Mesenchymal stem cell (in vitro differentiated cells and primary cell): ENCODE measurements at regions not wholly inside any gene's neighbourhood (a gene's known extent, or its start where the extent isn't known, plus 50 kb on each side); places are given as distances from the start of the nearest gene placed in this dataset.
"Not testable (repeated sequence)": the region's sequence is repeated elsewhere in the genome, so short reads cannot be mapped to it uniquely, and the experiment has no call there.

Experiments used
- DNase-seq: peaks from one replicate; pipeline ENCODE4 v3.0.0-alpha.2; 2013
- H2AFZ ChIP-seq: one replicate; pipeline ENCODE4 v1.6.1; 2013; ENCODE audit warnings: low read depth, mild to moderate bottlenecking, control low read depth, inconsistent platforms, low read length, moderate library complexity
- H2AK5ac ChIP-seq: 2 replicates; pipeline ENCODE4 v1.6.1; 2013; ENCODE audit warnings: low read length, moderate library complexity, mild to moderate bottlenecking, inconsistent platforms; ENCODE audit not compliant: severe bottlenecking
- H2BK120ac ChIP-seq: one replicate; pipeline ENCODE4 v1.6.1; 2013; ENCODE audit warnings: low read depth, mild to moderate bottlenecking, inconsistent platforms, low read length, moderate library complexity
- H2BK12ac ChIP-seq, 2 experiments: one replicate each; pipeline ENCODE4 v1.6.1; 2013; ENCODE audit warnings: inconsistent platforms in 2 of 2, low read length in 2 of 2, mild to moderate bottlenecking in 2 of 2, moderate library complexity in 2 of 2, control low read depth in 1 of 2
- H2BK15ac ChIP-seq: one replicate; pipeline ENCODE4 v1.6.1; 2013; ENCODE audit warnings: mild to moderate bottlenecking, low read depth, inconsistent platforms; ENCODE audit not compliant: poor library complexity, severe bottlenecking
- H2BK5ac ChIP-seq: 2 replicates; pipeline ENCODE4 v1.6.1; 2013; ENCODE audit warnings: low read depth, mild to moderate bottlenecking, low read length, control low read depth, inconsistent platforms; ENCODE audit not compliant: poor library complexity, severe bottlenecking
- H3K14ac ChIP-seq, 2 experiments: one replicate each; pipeline ENCODE4 v1.6.1; 2013; ENCODE audit warnings: inconsistent platforms in 2 of 2, low read length in 2 of 2, control low read depth in 1 of 2, mild to moderate bottlenecking in 1 of 2, moderate library complexity in 1 of 2
- H3K18ac ChIP-seq, 2 experiments: one replicate each; pipeline ENCODE4 v1.6.1; 2013; ENCODE audit warnings: inconsistent platforms in 2 of 2, low read length in 2 of 2, control low read depth in 1 of 2, low read depth in 1 of 2, mild to moderate bottlenecking in 1 of 2
- H3K23ac ChIP-seq, 2 experiments: one replicate each; pipeline ENCODE4 v1.6.1; 2013; ENCODE audit warnings: inconsistent platforms in 2 of 2, low read length in 2 of 2, mild to moderate bottlenecking in 2 of 2, moderate library complexity in 2 of 2, control low read depth in 1 of 2
- H3K27ac ChIP-seq: 2 replicates; pipeline ENCODE4 v1.5.1; 2013; ENCODE audit warnings: mild to moderate bottlenecking, moderate library complexity, low read length, control low read depth, inconsistent platforms; ENCODE audit not compliant: poor library complexity, severe bottlenecking
- H3K27me3 ChIP-seq, 2 experiments: 2 replicates each; pipeline versions ENCODE4 v1.6.1 to v1.7.0; 2013; ENCODE audit warnings: low read length in 2 of 2, mild to moderate bottlenecking in 2 of 2, moderate library complexity in 2 of 2, control low read depth in 1 of 2, inconsistent platforms in 1 of 2; ENCODE audit not compliant: control insufficient read depth in 1 of 2, insufficient read depth in 1 of 2
- H3K36me3 ChIP-seq, 2 experiments: 2 replicates each; pipeline versions ENCODE4 v1.6.1 to v1.7.0; 2013; ENCODE audit warnings: low read length in 2 of 2, control low read depth in 1 of 2, inconsistent platforms in 1 of 2, low read depth in 1 of 2, mild to moderate bottlenecking in 1 of 2; ENCODE audit not compliant: insufficient read depth in 2 of 2, control insufficient read depth in 1 of 2
- H3K4ac ChIP-seq, 2 experiments: one replicate each; pipeline ENCODE4 v1.6.1; 2013; ENCODE audit warnings: inconsistent platforms in 2 of 2, low read length in 2 of 2, mild to moderate bottlenecking in 2 of 2, moderate library complexity in 2 of 2, control low read depth in 1 of 2, low read depth in 1 of 2
- H3K4me1 ChIP-seq: 2 replicates; pipeline ENCODE4 v1.6.1; 2013; ENCODE audit warnings: low read depth, low read length, control low read depth; ENCODE audit not compliant: control insufficient read depth, insufficient read depth
- H3K4me2 ChIP-seq: 2 replicates; pipeline ENCODE4 v1.6.1; 2013; ENCODE audit warnings: low read length, mild to moderate bottlenecking, inconsistent platforms; ENCODE audit not compliant: poor library complexity, severe bottlenecking
- H3K4me3 ChIP-seq, 2 experiments: 2 replicates each; pipeline versions ENCODE4 v1.5.1 to v1.7.0; 2013; ENCODE audit warnings: low read length in 2 of 2, mild to moderate bottlenecking in 2 of 2, control low read depth in 1 of 2, low read depth in 1 of 2; ENCODE audit not compliant: insufficient read depth in 1 of 2
- H3K79me1 ChIP-seq: replicated peaks from 2 replicates; pipeline ENCODE4 v1.6.1; 2013; ENCODE audit warnings: mild to moderate bottlenecking, control low read depth, low read length, inconsistent platforms; ENCODE audit not compliant: poor library complexity, severe bottlenecking
- H3K9ac ChIP-seq: 2 replicates; pipeline ENCODE4 v1.7.0; 2013; ENCODE audit warnings: mild to moderate bottlenecking, low read length, moderate library complexity
- H3K9me3 ChIP-seq: 2 replicates; pipeline ENCODE4 v1.7.0; 2013; ENCODE audit warnings: mild to moderate bottlenecking, low read length; ENCODE audit not compliant: control insufficient read depth
- H4K8ac ChIP-seq: one replicate; pipeline ENCODE4 v1.6.1; 2013; ENCODE audit warnings: inconsistent platforms, mild to moderate bottlenecking, low read length, moderate library complexity
- H4K91ac ChIP-seq: one replicate; pipeline ENCODE4 v1.6.1; 2013; ENCODE audit warnings: mild to moderate bottlenecking, low read length, inconsistent platforms
- WGBS: methylation state at CpG from one replicate; pipeline ENCODE4 v1.1.7; 2013; ENCODE audit warnings: mixed read lengths; 5-methylcytosine and 5-hydroxymethylcytosine counted together

DNA sequence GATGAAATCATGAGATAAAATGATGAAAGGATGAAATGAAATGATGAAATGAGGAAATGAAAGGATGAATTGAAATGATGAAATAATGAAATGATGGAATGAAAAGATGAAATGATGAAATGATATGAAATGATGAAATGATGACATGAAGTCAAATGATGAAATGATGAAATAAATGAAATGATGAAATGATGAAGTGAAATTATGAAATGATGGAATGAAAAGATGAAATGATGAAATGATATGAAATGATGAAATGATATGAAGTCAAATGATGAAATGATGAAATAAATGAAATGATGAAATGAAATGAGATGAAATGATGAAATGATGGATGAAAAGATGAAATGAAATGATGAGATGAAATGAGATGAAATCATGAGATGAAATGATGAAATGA, 1348.4 kb downstream of the TP53TG3F start:
- H3K18ac ChIP-seq, H3K14ac ChIP-seq, H3K23ac ChIP-seq, H3K9ac ChIP-seq, H4K8ac ChIP-seq, H2BK120ac ChIP-seq, H3K79me1 ChIP-seq, H3K4me2 ChIP-seq, H3K36me3 ChIP-seq, H2BK15ac ChIP-seq, H2BK5ac ChIP-seq, H4K91ac ChIP-seq, H3K27ac ChIP-seq, H2AK5ac ChIP-seq, H3K4ac ChIP-seq, H3K27me3 ChIP-seq, H3K4me3 ChIP-seq, H2AFZ ChIP-seq, H3K4me1 ChIP-seq, H3K9me3 ChIP-seq, DNase-seq, H2BK12ac ChIP-seq: not testable (repeated sequence)

DNA sequence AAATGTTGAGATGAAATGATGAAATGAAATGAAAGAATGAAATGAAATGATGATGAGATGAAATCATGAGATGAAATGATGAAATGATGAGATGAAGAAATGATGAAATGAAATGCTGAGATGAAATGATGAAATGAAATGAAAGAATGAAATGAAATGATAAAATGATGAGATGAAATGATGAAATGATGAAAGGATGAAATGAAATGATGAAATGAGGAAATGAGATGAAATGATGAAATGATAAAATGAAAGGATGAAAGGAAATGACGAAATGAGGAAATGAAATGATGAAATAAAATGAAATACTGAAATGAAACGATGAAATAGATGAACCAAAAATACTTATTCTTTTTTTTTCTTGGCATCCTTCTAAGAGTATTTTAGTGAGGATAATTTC, 1349.1 kb downstream of the TP53TG3F start:
- not testable (repeated sequence) for H3K23ac ChIP-seq, H3K4ac ChIP-seq, H2BK5ac ChIP-seq, H3K14ac ChIP-seq, H4K91ac ChIP-seq, H2AFZ ChIP-seq, H2BK15ac ChIP-seq, H3K4me2 ChIP-seq, DNase-seq, H3K27me3 ChIP-seq, H3K9me3 ChIP-seq, H2BK120ac ChIP-seq, H3K36me3 ChIP-seq, H3K18ac ChIP-seq, H3K4me3 ChIP-seq, H3K27ac ChIP-seq, H3K79me1 ChIP-seq, H2AK5ac ChIP-seq, H3K9ac ChIP-seq, H3K4me1 ChIP-seq, H2BK12ac ChIP-seq, H4K8ac ChIP-seq
- 80% methylated on average over 1 of the region's 2 CpGs for WGBS
